B cell (primary cell): ENCODE measurements at regions not wholly inside any gene's neighbourhood (a gene's known extent, or its start where the extent isn't known, plus 50 kb on each side); places are given as distances from the start of the nearest gene placed in this dataset.

ENCODE experiments used
- ATAC-seq: fragments of 200-7000 bp; cut with Tn5 transposase; one replicate; pipeline ENCODE4 v1.10.0; 2021; ENCODE audit warnings: low read depth, mild to moderate bottlenecking, moderate number of reproducible peaks, moderate library complexity
- CTCF ChIA-PET: fragments of 350-600 bp; sonication (Branson Sonifier 250); formaldehyde crosslinking; loops from one replicate; lab custom pipeline; 2021; ENCODE audit warnings: antibody characterized with exemption, inconsistent platforms; lab: Charles Lee
- POLR2A ChIA-PET: fragments of 350-600 bp; sonication (Branson Sonifier 250); formaldehyde crosslinking; loops from one replicate; lab custom pipeline; 2021; ENCODE audit warnings: antibody characterized with exemption; lab: Charles Lee
- DNase-seq: peaks from one replicate; pipeline ENCODE4 v3.0.0; 2013
- H2AFZ ChIP-seq: 2 replicates; pipeline ENCODE4 v1.6.1; 2012; ENCODE audit warnings: mild to moderate bottlenecking, low read depth, low read length; ENCODE audit not compliant: insufficient read depth, poor library complexity, severe bottlenecking
- H3K27ac ChIP-seq, 2 donors: 1 replicate in 1 of 2; 2 replicates in 1 of 2; pipeline ENCODE4 v1.5.1; 2012 to 2013; ENCODE audit warnings: low read length in 2 of 2, mild to moderate bottlenecking in 2 of 2, moderate library complexity in 1 of 2
- H3K27me3 ChIP-seq, 4 experiments: fragments of 200-600 bp in 1 of 4; sonication (generic) in 1 of 4; replicated peaks in 1 of 4; 1 replicate in 2 of 4; 2 replicates in 2 of 4; pipeline versions ENCODE4 v1.6.1 to v1.7.0; 2013 to 2016; ENCODE audit warnings: low read length in 3 of 4, mild to moderate bottlenecking in 2 of 4, mixed read lengths in 1 of 4, moderate library complexity in 1 of 4; ENCODE audit not compliant: insufficient read depth in 4 of 4, control insufficient read depth in 3 of 4; ENCODE audit errors: control extremely low read depth in 1 of 4
- H3K36me3 ChIP-seq, 2 experiments: replicated peaks in 1 of 2; 1 replicate in 1 of 2; 2 replicates in 1 of 2; pipeline versions ENCODE4 v1.6.1 to v1.7.1; 2013; ENCODE audit warnings: low read length in 1 of 2; ENCODE audit not compliant: insufficient read depth in 2 of 2, control insufficient read depth in 1 of 2; ENCODE audit errors: control extremely low read depth in 1 of 2, extremely low read depth in 1 of 2
- H3K4me1 ChIP-seq, 2 donors: fragments of 200-600 bp in 1 of 2; sonication (generic) in 1 of 2; 1 replicate in 1 of 2; 2 replicates in 1 of 2; pipeline versions ENCODE4 v1.5.1 to v1.6.1; 2013 to 2017; ENCODE audit warnings: low read length in 2 of 2; ENCODE audit not compliant: control insufficient read depth in 2 of 2, insufficient read depth in 2 of 2
- H3K4me2 ChIP-seq: replicated peaks from 2 replicates; pipeline ENCODE3; 2012; ENCODE audit warnings: mild to moderate bottlenecking, low read depth, low read length; ENCODE audit not compliant: poor library complexity, severe bottlenecking
- H3K4me3 ChIP-seq, 5 experiments: fragments of 200-600 bp in 1 of 5; sonication (generic) in 1 of 5; 1 replicate in 3 of 5; 2 replicates in 2 of 5; pipeline versions ENCODE4 v1.5.1 to v1.7.0; 2011 to 2016; ENCODE audit warnings: low read length in 4 of 5, mild to moderate bottlenecking in 4 of 5, low read depth in 2 of 5, control low read depth in 1 of 5, moderate library complexity in 1 of 5; ENCODE audit not compliant: insufficient read depth in 1 of 5; ENCODE audit errors: control extremely low read depth in 1 of 5, extremely low read depth in 1 of 5
- H3K79me2 ChIP-seq: fragments of 200-600 bp; sonication (generic); one replicate; pipeline ENCODE4 v1.6.0; 2016; ENCODE audit warnings: low read length; ENCODE audit not compliant: control insufficient read depth, insufficient read depth
- H3K9ac ChIP-seq: fragments of 200-600 bp; sonication (generic); 2 replicates; pipeline ENCODE4 v1.6.1; 2017; ENCODE audit warnings: mild to moderate bottlenecking, low read length, moderate library complexity
- H3K9me3 ChIP-seq, 3 donors: one replicate each; pipeline versions ENCODE4 v1.6.1 to v1.7.1; 2013; ENCODE audit warnings: low read length in 2 of 3; ENCODE audit not compliant: control insufficient read depth in 2 of 3, insufficient read depth in 1 of 3; ENCODE audit errors: control extremely low read depth in 1 of 3
- H4K20me1 ChIP-seq: 2 replicates; pipeline ENCODE4 v1.6.0; 2012; ENCODE audit warnings: mild to moderate bottlenecking, low read length; ENCODE audit not compliant: insufficient read depth, control insufficient read depth, poor library complexity, severe bottlenecking
- H3K27ac Mint-ChIP-seq: one replicate; pipeline ENCODE4 v1.8.0; 2021; ENCODE audit warnings: mixed read lengths
- H3K27me3 Mint-ChIP-seq: one replicate; pipeline ENCODE4 v1.8.0; 2021; ENCODE audit warnings: mixed read lengths
- H3K4me1 Mint-ChIP-seq: one replicate; pipeline ENCODE4 v1.8.0; 2021; ENCODE audit warnings: mixed read lengths
- H3K4me3 Mint-ChIP-seq: one replicate; pipeline ENCODE4 v1.8.0; 2021; ENCODE audit warnings: mixed read lengths
- H3K9me3 Mint-ChIP-seq: one replicate; pipeline ENCODE4 v1.8.0; 2022; ENCODE audit warnings: mixed read lengths; ENCODE audit not compliant: insufficient read depth
- CTCF ChIP-seq: fragments of 200-600 bp; IDR thresholded peaks from one replicate; pipeline ENCODE4 v1.8.0; 2022; ENCODE audit warnings: antibody characterized with exemption, mild to moderate bottlenecking
- EZH2 ChIP-seq: IDR thresholded peaks from 2 replicates; pipeline ENCODE4 v1.6.1; 2012; ENCODE audit warnings: borderline replicate concordance, low read depth, mild to moderate bottlenecking, moderate library complexity, low read length; ENCODE audit not compliant: insufficient read depth, poor library complexity, severe bottlenecking
- WGBS: methylation state at CpG from one replicate; pipeline ENCODE4 v1.1.5; 2013; ENCODE audit warnings: missing lambda C conversion rate; ENCODE audit not compliant: insufficient coverage; 5-methylcytosine and 5-hydroxymethylcytosine counted together
- intact Hi-C: fragments of 100-400 bp; cut with micrococcal nuclease; formaldehyde crosslinking; loops from one replicate; pipeline ENCODE4 v1.10.0; 2022

DNA sequence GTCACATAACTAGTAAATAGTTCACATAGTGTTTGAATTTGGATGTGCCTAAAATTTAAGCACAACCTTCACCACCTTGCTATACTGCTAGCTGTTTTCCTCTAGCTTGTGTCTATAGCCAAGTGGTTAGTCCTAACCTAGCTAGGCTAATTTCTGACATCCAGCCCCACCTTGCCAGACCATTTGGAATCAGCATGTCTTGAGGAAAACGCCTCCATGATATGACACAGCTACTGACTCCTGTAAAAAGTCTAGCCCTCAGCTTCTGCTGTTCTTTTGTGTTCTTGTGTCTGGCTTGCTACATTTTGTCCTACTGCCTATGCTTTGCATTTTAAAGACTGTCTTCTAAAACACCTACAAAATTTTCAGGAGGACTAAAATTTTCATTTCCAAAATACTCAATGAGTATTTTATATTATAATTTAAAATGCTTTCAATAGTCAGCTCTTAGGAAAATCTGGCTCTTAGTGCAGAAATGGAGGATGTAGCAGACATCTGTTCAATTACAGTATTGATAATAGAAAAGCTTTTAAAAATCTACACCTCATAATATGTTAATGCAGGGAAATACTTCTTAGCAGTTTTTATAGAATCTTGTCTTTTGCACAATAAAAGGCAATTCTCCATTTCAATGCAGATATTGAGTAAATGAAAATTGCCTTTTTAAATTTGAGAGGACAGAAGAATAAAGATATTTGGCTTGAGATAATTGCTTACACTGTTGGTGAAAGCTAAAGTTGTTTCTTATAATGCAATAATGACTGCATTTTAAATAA lies 160.8 kb upstream of the APP start:
- intact Hi-C loops, result no loop called here
- H3K79me2 ChIP-seq, result no peaks in the 10 kb centered on the region
- no peak overlapping the region for H3K9ac ChIP-seq
- DNase-seq (no peak), ATAC-seq (no peak)
- Mint-ChIP-seq H3K27ac (no peak overlapping the region), H3K4me3 (no peak overlapping the region), H3K4me1 (no peaks in the 10 kb centered on the region), H3K9me3 (peaks cover 2% of the 10 kb centered on the region), H3K27me3 (no peaks in the 10 kb centered on the region)
- no peaks in the 10 kb centered on the region for H3K4me1 ChIP-seq
- peaks cover 0 to 3% (median 0%) of the 10 kb centered on the region in 3 donors for H3K9me3 ChIP-seq
- ChIA-PET CTCF (no interaction called here), POLR2A (no interaction called here)
- H3K27ac ChIP-seq, result no peak overlapping the region
- H3K4me3 ChIP-seq, result no peak overlapping the region
- H4K20me1 ChIP-seq, result no peaks in the 10 kb centered on the region
- WGBS, result no CpG with 5 or more reads among the region's 1 CpG
- TF ChIP-seq CTCF (no peak), EZH2 (no peak)
- H2AFZ ChIP-seq, result no peak overlapping the region
- H3K4me2 ChIP-seq, result no peak overlapping the region
- H3K27me3 ChIP-seq, result no peaks in the 10 kb centered on the region
- H3K36me3 ChIP-seq, result no peaks in the 10 kb centered on the region

DNA sequence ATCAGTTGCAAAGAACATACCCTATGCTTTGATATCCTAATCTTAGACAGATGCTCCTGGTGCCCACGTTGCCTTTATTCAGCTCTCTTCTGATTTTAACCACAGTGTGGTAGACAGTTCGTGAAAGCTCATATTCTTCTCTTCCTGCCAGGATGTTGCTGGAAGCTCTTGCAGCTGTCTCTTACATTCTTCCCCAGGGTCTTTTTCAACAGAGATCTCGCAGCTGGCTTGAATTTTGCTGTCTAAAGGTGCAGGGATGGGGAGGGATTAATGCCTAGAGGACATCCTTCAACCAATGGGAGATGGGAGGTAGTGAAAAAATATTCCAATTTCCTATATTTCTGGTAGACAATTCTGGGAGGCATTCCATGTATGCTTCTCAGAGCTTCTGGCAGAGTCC lies 150.0 kb upstream of the APP start:
- TF ChIP-seq EZH2, result no peak
- TF ChIP-seq CTCF, result no peak
- Histone ChIP-seq H3K4me1 (no peaks in the 10 kb centered on the region), H3K4me3 (no peak overlapping the region), H3K36me3 (no peaks in the 10 kb centered on the region), H4K20me1 (no peaks in the 10 kb centered on the region), H3K27ac (no peak overlapping the region), H3K27me3 (peaks cover 0 to 3% (median 0%) of the 10 kb centered on the region in 4 experiments), H3K9me3 (no peaks in the 10 kb centered on the region), H2AFZ (no peak overlapping the region), H3K79me2 (no peaks in the 10 kb centered on the region), H3K4me2 (no peak overlapping the region), H3K9ac (no peak overlapping the region)
- Mint-ChIP-seq H3K4me3 (no peak overlapping the region), H3K9me3 (peaks cover 5% of the 10 kb centered on the region), H3K27me3 (no peaks in the 10 kb centered on the region), H3K27ac (no peak overlapping the region), H3K4me1 (no peaks in the 10 kb centered on the region)
- WGBS, result no CpG with 5 or more reads among the region's 3 CpGs
- DNase-seq (no peak), ATAC-seq (no peak)
- CTCF ChIA-PET, result no interaction called here
- intact Hi-C loops, result no loop called here
- POLR2A ChIA-PET, result no interaction called here
